HG02588 (cell line): ENCODE measurements at regions not wholly inside any gene's neighbourhood (a gene's known extent, or its start where the extent isn't known, plus 50 kb on each side); places are given as distances from the start of the nearest gene placed in this dataset.

ENCODE experiments used
- ATAC-seq: cut with Tn5 transposase; IDR thresholded peaks from one replicate; pipeline ENCODE4 v1.9.1; 2021; ENCODE audit warnings: mild to moderate bottlenecking, moderate library complexity; ENCODE audit not compliant: unreplicated experiment

DNA sequence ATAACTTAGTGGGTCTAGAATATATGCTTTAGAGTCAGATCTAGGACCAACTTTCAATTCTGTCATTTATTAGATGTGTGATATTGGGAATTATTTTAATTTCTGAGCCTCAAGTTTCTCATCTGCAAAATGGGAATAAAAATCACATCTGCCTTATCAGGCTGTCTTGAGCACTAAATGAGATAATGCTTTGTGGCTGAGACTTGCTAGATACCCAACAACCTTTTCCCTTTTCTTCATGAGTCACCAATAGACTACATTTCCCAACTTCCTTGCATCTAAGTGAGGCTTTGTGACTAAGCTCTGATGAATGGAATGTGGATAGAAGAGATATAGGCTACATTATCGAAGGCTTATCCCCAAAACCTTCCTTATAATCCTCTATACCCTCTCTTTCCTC is 220.7 kb upstream of the SESN3 start:
- no peak for ATAC-seq

DNA sequence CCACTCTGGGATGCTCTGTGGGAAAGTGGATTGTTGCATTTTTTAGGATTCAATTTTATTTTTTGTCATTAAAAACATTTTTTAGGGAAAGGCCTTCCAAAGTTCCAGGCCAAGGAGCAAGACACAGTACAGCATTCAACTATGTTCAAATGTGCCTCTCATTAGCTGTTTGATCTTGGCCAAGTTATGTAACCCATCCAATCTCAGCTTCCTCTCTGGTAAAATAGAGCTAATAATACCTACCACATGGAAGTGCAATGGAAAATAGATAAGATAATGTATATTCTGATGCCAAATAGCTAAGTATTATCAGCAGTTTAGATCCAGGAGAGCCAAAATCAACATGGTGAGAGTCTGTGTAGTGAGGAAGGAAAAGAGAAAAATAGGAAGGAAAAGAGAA is 220.3 kb upstream of the SESN3 start:
- ATAC-seq: no peak

GRCh38 chr11:95450547-95451123 is 219.6 kb upstream of the SESN3 start:
- no peak for ATAC-seq

DNA sequence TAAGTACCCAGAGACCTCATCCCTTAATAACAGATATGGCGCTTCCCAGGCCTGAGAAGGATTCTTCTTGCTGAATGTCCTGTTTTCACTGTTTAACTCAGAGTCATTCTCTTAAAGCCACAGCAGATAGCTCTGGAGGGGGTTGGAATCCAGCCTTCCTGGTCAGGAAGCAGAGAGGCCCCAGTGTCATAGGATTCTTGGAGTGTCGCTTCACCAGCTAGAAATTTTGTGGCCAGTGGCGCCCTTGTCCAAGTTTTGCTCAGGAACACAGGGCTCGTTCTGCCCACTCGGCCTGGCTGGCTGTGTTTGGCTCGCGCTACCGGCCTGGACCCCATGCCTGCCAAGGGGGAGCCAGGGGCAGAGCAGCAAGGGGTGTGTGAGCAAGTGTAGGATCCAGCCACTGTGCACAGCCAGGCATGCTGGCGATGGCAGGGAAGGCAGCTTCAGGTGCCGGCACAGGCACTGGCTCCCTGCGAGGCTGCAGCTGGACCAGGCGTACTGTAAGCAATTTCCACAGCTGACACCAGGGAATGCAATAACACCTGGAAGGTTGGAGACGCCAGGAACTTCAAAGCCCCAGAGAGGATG is 214.8 kb upstream of the SESN3 start:
- no peak for ATAC-seq

GRCh38 chr11:95444309-95445241 is 213.6 kb upstream of the SESN3 start:
- no peak for ATAC-seq

- no peak for ATAC-seq
Measured at GRCh38 chr11:95443386-95443785, 212.4 kb upstream of the SESN3 start.

GRCh38 chr11:95442531-95443050 is 211.6 kb upstream of the SESN3 start:
- ATAC-seq: no peak

- ATAC-seq: no peak
Measured at GRCh38 chr11:95435628-95436353, 204.8 kb upstream of the SESN3 start.

- no peak for ATAC-seq
Measured at GRCh38 chr11:95435192-95435591, 204.2 kb upstream of the SESN3 start.

DNA sequence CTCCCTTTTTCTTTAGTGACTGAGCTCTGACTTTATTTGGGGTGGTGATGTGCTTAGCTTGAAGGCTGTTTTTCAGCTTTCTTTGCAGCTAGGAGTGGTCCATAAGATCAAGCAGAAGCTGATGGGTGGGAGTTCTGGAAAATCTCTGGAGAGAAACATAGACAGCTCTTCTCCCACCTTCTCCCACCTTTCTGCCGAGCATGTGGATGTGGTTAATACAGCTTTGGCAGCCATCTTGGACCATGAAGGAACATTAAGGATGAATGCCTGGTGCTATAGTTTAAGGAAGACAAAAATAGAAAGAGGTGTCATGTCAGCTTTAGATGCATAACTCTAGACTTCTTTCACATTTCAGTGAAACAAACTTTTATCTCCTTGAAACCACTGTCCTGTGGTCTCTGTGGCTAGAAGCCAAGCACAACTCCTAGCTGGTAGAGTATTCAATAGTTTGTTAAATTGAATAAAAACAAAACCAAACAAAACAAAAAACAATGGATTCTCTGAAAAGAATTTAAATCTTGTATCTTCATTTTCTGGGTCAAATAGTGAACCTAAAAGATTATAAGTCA is 203.6 kb upstream of the SESN3 start:
- no peak for ATAC-seq

DNA sequence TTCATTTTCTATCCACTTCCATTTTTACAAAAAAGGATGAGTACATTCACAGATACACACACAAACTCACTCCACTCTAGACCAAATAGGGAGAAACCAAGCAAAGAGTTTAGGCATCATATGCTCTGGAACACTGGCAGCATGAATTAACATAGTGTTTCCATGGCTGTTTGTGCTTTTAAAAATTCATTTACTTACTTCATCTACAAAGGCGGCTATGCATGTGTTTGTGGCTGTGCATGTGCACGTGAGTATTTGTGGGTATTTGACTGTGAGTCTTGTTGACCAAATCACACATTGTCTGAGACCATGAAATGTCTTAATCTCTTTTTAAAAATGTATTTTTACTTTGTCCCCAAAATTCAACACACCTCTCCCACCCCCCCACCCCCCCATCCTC is 203.0 kb upstream of the SESN3 start:
- no peak for ATAC-seq

DNA sequence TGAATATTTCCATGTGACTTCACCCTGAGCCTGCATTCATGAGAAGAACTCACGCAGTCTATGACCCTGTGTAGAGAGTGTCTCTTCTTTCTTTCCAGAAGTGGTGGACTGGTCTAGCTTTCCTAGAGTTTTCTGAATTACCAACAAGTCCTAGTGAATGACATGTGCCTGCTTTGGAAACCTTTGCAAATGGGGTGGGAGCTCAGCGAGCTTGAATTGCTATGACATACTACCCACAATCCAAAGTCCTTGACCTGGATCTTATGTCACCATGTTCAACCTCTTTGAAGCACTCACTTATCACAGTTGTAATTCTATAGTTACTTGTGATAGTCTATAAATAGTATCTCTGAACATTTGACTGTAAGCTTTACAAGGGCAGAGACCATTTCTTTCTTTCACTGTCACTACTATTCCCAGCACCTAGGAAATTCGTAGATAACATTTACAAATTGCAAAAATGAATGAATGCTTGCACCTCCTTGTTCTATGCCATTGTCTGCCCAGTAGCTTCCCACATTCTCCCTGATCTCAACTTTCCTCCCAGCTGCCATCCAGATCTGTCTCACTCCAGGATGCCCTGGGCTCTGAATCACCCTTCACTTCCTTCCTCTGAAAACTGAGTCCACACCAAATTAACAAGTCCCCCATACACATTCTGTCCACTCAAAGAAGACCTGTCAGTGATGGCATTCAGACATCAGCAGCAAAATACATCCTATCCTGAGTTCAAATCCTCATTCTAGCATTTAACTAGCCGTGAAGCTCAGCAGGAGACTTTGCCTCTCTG is 201.9 kb upstream of the SESN3 start:
- ATAC-seq: no peak

GRCh38 chr11:95429376-95429907 is 198.4 kb upstream of the SESN3 start:
- ATAC-seq: no peak

DNA sequence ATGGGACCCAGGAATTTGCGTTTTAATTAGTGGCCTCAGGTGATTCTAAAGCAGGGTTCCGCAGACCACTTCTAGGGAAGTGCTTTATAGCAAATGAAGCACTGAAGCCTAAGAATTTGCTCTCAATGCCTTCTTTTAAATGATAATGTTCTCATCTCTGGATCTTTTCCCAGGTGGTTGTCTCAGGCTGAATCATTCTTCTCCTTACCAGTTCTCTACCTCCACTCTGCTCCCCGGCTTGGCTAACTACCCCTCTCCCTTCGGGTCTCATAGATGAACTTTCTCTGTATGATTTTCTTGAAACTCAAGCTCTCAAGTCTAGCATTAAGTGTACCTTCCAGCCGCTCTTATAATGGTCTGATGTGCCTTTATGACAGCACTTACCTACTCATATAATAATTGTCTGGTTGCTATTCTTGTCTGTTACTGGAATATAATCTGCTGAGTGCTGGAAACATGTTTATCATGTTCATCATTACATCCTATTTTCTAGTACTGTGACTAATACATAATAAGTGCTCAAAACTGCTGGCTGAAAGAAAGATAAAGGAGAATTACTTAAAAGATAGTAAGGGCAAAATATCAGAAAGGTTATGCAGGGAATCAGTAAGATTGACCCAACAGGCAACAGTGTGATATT is 195.9 kb upstream of the SESN3 start:
- no peak for ATAC-seq

DNA sequence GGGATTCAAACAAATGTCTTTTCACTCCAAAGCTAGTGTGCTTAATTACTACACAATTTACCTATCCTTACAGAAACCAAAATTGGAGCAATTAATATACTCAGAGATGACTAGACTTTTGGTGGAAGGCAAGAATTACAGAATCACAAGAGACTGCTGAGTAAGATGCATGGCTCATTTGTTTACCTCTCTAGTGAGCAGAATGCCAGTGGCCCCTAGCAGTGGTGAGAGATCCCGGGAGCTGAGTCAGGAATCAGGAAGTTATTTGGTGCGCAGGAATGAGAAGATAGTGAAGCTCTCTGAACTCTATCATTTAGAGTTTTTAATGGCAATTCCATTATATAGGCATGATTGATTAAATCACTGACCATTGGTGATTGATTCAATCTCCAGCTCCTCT is 188.9 kb upstream of the SESN3 start:
- ATAC-seq: no peak

GRCh38 chr11:95418916-95419315 is 187.9 kb upstream of the SESN3 start:
- no peak for ATAC-seq

DNA sequence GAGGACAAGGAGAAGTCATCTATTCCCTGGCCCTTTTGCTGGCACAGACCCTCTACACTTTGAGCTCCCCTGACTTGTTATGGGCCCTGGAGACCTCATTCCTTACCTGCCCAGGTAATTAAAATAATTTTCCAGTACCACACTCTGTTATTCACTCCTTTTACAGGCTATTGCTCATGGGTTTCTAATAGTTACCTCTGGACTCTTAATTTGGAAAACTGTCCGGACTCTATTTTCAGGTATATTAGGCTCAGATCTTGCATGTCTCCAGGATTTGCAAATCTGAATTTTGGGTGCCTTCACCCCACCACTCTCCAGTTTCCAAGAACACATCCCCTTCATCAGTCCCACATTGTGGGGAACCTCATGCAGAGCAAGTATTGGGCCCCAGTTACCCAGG is 186.8 kb upstream of the SESN3 start:
- ATAC-seq: no peak

DNA sequence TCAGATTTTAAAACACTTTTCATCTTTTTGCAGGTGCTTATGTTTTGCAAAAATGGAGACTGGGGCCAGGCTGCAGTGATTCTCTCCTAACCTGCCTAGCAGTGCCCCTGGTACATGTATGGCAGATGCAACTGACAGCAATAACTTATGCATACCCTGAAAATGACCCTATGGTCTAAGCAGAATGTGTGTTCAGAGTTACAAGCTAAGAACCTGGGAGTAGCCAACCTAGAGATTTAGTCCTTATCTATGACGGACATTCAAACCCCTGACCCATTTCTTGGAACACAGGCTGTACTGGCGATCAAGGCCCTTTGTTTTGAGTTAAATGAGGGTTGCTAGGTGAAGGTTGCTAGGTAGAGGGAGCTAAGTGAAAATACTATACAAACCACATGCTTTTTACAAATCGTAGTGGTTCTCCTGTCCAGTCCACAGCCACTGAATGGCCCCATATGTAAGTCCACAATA is 184.9 kb upstream of the SESN3 start:
- ATAC-seq: no peak

DNA sequence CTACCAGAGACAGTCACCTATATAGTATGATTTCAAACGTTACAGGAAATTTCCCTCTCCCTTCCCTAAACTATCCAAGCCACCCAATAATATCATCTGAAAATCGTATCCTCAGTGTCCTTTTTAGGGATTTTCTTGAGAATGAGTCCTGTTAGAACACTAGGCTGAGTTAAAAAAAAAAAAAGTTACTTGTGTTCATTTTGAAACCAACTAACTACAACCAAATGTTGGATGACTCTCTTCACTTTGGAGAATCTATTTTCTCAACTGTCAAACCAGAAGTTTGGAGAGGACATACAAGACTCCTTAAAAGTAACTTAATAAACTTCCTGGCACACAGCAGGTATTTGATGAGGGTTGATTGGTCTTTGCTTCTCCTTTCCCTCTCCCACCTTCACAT is 183.2 kb upstream of the SESN3 start:
- ATAC-seq: no peak
